ENCODE measurements at regions not wholly inside any gene's neighbourhood (a gene's known extent, or its start where the extent isn't known, plus 50 kb on each side); places are given as distances from the start of the nearest gene placed in this dataset.

DNA sequence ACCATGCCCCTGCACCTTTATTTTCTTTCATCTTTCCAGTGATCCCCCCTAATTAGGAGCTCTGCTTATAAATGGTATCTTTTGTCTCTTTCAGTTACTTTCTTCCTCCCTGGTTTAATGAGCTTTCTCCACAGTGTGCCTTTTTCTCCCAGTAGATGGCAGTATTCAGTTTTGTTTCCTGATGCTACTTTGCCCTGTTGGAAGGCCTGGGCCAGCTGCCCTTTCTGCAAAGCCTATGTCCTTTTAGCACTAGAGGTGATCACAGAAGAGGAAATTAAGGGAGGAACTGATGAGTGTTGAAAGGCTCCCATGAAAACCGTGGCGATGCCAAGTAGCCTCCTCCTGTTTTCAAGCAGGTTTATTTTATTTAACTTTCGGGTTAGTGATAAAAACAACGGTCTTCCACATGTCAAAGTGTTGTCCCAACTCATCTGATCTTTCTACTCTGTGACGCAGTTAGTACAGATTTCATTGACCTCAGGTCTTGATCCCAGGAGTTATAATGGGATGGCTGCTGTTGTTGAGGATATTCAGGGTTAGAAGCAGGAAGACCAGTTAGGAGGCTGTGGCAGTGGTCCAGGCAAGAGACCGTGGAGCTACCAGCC, 184.2 kb upstream of the BMP2 start:
- Histone ChIP-seq H3K27ac (no peak overlapping the region), H3K9me3 (no peaks in the 10 kb centered on the region), H3K9ac (ENCODE audit: low read depth in 2 of 2, low read length in 2 of 2) (no peak overlapping the region), H3K4me1 (no peaks in the 10 kb centered on the region), H3K27me3 (no peaks in the 10 kb centered on the region), H3K36me3 (no peaks in the 10 kb centered on the region), H3K4me3 (no peak overlapping the region)
- peak; percentile 49 for DNase-seq
- TF ChIP-seq, protein P1, sequence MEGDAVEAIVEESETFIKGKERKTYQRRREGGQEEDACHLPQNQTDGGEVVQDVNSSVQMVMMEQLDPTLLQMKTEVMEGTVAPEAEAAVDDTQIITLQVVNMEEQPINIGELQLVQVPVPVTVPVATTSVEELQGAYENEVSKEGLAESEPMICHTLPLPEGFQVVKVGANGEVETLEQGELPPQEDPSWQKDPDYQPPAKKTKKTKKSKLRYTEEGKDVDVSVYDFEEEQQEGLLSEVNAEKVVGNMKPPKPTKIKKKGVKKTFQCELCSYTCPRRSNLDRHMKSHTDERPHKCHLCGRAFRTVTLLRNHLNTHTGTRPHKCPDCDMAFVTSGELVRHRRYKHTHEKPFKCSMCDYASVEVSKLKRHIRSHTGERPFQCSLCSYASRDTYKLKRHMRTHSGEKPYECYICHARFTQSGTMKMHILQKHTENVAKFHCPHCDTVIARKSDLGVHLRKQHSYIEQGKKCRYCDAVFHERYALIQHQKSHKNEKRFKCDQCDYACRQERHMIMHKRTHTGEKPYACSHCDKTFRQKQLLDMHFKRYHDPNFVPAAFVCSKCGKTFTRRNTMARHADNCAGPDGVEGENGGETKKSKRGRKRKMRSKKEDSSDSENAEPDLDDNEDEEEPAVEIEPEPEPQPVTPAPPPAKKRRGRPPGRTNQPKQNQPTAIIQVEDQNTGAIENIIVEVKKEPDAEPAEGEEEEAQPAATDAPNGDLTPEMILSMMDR (IDR thresholded peaks at IDR 0.05) = peak; percentile 54
- intact Hi-C loops (cut with DNase I) = loop anchor here (5.0 to 10.0 kb wide), 2 partner anchors 234 to 702 kb away; no protein-coding TSS in a partner anchor

DNA sequence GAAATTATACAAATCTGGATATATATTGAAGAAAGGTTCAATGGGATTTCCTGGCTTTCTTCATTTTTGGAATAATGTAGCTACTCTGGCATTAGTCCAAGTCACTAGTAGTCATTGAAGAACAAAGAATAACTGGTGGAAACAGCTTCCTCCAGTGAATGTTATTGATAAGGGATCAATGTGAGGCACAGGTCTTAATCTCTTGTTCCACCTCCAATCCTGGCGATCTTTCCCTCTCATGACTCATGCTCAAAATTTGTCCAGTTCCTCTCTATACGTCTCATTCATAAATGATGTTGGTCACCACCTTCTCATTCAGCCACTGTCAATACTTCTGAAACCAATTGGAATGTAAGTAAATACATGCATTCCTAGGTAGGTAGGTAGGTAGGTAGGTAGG, 185.0 kb upstream of the BMP2 start:
- Histone ChIP-seq H3K4me3 (no peak overlapping the region), H3K27ac (no peak overlapping the region), H3K9me3 (no peaks in the 10 kb centered on the region), H3K27me3 (no peaks in the 10 kb centered on the region), H3K36me3 (no peaks in the 10 kb centered on the region), H3K4me1 (no peaks in the 10 kb centered on the region), H3K9ac (ENCODE audit: low read depth in 2 of 2, low read length in 2 of 2) (no peak overlapping the region)
- intact Hi-C loops (cut with DNase I) = loop anchor here (5.0 to 10.0 kb wide), 2 partner anchors 235 to 702 kb away; no protein-coding TSS in a partner anchor
- no peak for DNase-seq
- TF ChIP-seq, protein P1 (IDR thresholded peaks at IDR 0.05) = no peak

DNA sequence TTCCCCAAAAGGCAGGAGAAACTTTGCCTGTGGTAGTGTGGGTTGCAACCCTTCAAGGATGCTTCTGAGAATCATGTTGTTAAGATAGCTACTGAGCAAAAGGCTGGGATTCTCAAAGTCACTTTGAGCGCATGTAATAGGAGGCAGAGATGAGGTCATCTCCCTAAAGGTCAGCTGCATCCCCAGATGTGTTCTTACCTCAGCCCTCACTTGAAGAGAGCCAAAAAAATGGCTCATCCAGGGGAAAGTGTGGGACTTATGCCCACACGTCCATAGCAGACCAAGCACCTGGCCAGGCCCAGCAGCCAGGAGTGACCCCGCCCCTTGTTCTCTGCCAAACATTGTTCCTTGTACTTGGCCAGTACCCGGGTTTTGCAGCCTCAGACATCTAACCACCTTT, 187.0 kb upstream of the BMP2 start:
- no peaks in the 10 kb centered on the region for H3K9me3 ChIP-seq
- intact Hi-C loops (cut with DNase I) = loop anchor here (5.0 to 10.0 kb wide), 2 partner anchors 237 to 704 kb away; no protein-coding TSS in a partner anchor
- no peak for DNase-seq
- H3K27me3 ChIP-seq = no peaks in the 10 kb centered on the region
- no peaks in the 10 kb centered on the region for H3K4me1 ChIP-seq
- TF ChIP-seq, protein P1 (IDR thresholded peaks at IDR 0.05) = no peak
- H3K36me3 ChIP-seq = no peaks in the 10 kb centered on the region
- H3K27ac ChIP-seq = no peak overlapping the region
- H3K4me3 ChIP-seq = no peak overlapping the region
- H3K9ac ChIP-seq (ENCODE audit: low read depth in 2 of 2, low read length in 2 of 2) = no peak overlapping the region

DNA sequence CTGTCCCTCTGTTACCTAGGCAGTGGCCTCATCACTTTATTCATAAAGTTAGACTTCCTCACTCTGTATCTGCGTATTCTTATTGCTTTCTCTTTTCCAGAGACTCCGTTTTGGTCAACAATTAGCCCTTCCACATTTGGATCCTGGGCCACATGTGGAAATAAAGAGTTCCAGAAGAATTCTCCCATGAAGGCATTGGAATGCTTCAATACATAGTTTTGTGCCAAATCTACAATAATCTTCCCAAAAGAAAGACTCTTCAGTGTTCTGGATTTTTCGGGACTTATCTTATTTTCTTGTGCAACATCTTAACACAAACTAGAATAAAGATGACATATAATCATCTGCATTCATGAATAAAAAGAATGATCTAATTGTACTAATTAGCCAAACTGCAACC, 187.7 kb upstream of the BMP2 start:
- Histone ChIP-seq H3K36me3 (no peaks in the 10 kb centered on the region), H3K9me3 (no peaks in the 10 kb centered on the region), H3K4me1 (no peaks in the 10 kb centered on the region), H3K9ac (ENCODE audit: low read depth in 2 of 2, low read length in 2 of 2) (no peak overlapping the region), H3K4me3 (no peak overlapping the region), H3K27ac (no peak overlapping the region), H3K27me3 (no peaks in the 10 kb centered on the region)
- TF ChIP-seq, protein P1 (IDR thresholded peaks at IDR 0.05) = no peak
- intact Hi-C loops (cut with DNase I) = loop anchor here (5.0 to 10.0 kb wide), 2 partner anchors 237 to 705 kb away; no protein-coding TSS in a partner anchor
- DNase-seq = no peak

DNA sequence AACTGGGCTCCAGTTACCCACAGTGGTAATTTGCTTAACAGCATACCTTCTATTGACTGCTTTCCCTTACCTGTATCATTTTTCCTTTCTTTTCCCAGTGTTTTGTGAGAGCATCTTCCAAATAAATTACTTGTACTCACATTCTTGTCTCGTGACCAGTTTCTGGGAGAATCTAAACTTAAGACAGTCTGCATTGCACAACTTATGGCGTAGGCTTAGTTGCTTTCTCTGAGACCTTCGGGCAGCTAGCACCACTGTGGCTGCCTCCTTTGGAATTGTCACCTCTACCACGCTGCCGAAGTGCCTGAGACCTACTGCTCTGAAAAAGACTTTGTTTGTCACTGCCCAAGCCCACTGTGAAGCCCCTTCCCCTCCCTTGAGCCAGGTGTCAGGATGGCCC, 188.1 kb upstream of the BMP2 start:
- intact Hi-C loops (cut with DNase I) = no loop called here
- TF ChIP-seq, protein P1 (IDR thresholded peaks at IDR 0.05) = no peak

More for the DNA sequence above, 188.1 kb upstream of the BMP2 start:
- Histone ChIP-seq H3K36me3 (no peaks in the 10 kb centered on the region), H3K27ac (no peak overlapping the region), H3K9me3 (no peaks in the 10 kb centered on the region), H3K9ac (ENCODE audit: low read depth in 2 of 2, low read length in 2 of 2) (no peak overlapping the region), H3K4me1 (no peaks in the 10 kb centered on the region), H3K27me3 (no peaks in the 10 kb centered on the region), H3K4me3 (no peak overlapping the region)
- DNase-seq = no peak

Measured in colonic mucosa (tissue), 4 donors.